COLO829 (cell line): ENCODE measurements at regions not wholly inside any gene's neighbourhood (a gene's known extent, or its start where the extent isn't known, plus 50 kb on each side); places are given as distances from the start of the nearest gene placed in this dataset.
"Not testable (repeated sequence)": the region's sequence is repeated elsewhere in the genome, so short reads cannot be mapped to it uniquely, and the experiment has no call there.

Experiments used
- DNase-seq: peaks from one replicate; pipeline ENCODE4 v3.0.0; 2012; ENCODE audit warnings: low spot score

DNA sequence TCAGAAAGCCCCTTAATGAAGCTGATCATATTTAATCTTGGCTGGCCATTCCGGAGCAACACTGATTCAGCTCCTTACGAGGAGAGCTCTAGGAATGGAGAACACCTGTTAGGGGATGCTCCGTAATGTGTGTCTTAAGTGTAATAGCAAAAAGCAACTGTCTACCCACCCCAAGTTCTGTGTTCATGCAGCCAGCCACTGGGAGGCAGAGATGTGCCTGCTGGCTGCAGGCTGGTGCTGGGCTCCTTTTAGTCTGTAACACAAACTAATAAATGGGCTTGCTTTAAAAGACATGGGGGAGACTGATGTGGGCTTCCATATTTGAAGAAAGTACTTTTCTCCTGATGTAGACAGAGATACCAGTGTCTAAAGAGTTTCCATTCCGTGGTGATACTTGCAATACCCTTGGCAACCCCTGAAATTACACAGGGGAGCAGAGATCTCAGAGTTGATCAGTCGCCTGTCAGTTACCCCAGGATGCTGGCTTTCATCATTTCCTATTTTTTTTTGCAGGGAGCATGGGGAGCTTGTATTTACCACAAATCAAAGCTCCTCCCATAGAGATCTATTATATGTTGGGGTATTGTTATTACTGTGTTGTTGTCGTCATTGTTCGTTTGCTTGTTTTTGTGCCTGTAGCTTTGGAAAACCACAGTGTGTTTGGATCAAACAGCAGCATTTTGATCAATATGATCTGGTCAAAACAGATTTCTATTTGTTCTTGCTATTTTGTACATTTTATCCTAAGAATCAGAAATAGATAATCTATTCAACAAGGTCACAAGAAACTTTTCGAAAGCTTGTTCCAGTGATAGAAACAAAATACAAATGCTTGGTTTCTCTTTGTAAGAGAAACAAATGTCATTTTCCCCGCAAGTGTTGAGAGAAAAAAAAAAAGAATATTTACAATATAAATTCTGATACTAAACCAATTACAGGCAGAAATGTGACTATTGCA is 65.8 kb downstream of the MTX3 start:
- DNase-seq: no peak

DNA sequence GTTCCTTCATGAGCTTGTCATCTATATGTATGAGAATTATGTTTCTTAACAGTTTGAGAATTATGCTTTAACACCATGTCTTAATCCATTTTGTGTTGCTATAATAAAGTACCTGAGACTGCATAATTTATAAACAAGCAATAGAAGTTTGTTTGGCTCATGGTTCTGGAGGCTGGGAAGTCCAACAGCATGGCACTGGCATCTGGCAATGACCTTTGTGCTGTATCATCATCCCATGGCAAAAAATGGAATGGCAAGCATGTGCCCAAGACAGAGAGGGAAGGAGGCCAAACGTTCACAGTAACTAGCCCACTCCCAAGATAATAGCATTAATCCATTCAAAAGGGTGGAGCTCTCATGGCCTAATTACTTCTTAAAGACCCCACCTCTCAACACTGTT is 67.6 kb downstream of the MTX3 start:
- no peak for DNase-seq

DNA sequence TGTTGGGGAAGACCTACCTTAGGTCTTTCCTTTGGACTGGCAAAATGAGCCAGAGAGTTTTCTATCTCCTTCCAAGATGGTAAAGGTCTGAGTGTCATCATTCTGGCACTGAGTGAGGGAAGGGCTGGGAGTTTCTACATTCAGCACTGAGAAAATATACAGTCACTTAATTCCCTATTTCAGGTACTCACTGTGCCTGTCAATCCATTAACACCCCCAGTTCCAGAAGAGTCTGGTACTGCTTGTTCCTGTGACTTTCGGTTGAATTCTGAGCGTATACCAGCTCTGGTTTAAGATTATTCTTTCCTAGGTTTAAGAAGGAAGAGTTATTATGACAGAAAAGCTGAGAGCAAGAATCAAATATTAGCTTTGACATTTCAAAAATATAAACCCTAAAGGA is 68.4 kb downstream of the MTX3 start:
- no peak for DNase-seq

DNA sequence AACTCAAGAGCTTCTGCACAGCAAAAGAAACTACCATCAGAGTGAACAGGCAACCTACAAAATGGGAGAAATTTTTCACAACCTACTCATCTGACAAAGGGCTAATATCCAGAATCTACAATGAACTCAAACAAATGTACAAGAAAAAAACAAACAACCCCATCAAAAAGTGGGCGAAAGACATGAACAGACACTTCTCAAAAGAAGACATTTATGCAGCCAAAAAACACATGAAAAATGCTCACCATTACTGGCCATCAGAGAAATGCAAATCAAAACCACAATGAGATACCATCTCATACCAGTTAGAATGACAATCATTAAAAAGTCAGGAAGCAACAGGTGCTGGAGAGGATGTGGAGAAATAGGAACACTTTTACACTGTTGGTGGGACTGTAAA is 83.6 kb downstream of the MTX3 start:
- not testable (repeated sequence) for DNase-seq

DNA sequence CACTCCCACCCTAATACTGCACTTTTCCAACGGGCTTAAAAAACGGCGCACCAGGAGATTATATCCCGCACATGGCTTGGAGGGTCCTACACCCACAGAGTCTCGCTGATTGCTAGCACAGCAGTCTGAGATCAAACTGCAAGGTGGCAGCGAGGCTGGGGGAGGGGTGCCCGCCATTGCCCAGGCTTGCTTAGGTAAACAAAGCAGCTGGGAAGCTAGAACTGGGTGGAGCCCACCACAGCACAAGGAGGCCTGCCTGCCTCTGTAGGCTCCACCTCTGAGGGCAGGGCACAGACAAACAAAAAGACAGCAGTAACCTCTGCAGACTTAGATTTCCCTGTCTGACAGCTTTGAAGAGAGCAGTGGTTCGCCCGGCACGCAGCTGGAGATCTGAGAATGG is 88.5 kb downstream of the MTX3 start:
- DNase-seq: not testable (repeated sequence)

DNA sequence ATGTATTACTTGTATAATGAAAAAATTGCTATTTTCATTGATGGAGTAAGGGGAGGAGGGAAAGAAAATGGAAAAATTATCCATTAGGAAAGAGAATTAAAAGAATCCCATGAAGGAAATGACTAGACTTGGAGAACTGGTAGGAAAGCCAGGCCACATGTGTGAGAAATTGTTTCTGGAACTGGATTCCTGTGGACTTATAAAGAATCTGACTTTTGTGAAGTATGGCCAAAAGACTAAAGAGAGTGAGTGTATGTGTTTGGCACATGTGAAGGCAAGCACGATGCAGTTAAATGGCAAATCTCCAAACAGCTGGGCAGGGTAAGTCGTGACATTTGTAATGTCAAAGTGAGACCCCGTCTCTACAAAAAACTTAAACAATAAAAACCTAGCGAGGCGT is 89.4 kb downstream of the MTX3 start:
- DNase-seq: no peak

DNA sequence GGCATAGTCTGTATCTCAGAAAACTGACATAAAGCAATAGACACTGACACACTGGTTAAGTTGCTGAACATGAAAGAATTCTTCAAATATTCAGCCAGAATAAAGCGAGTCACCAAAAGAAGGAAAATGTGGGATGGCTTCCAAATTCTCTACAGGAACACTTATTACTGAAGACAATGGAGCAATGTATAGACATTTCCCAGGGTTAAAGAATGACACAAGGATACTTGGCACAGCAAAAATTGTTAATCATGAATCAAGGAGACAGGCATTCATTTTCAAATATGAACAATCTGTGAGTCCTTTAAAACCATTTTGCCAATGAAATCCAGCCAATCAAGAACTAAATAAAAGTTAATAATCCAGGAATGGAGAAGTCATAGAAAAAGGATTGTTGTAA is 92.5 kb downstream of the MTX3 start:
- no peak for DNase-seq

DNA sequence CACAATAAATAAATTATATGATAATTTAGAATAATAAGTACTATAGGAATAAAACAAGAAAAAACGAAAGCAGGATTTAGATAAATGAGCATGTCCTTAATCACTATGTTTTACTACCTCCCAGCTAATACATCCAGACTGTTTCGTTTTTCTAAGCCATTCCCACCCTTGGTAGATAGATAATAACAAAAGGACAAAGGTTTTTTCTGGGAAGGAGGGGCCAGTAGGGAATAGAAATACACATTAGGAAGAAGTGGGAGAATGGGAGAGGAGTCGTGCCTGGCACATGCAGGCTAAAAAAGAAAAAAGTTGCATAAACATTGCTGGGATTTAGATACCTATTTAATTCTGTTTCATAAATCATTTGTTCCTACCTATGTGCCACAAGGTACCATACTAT is 97.1 kb downstream of the MTX3 start:
- DNase-seq: no peak

DNA sequence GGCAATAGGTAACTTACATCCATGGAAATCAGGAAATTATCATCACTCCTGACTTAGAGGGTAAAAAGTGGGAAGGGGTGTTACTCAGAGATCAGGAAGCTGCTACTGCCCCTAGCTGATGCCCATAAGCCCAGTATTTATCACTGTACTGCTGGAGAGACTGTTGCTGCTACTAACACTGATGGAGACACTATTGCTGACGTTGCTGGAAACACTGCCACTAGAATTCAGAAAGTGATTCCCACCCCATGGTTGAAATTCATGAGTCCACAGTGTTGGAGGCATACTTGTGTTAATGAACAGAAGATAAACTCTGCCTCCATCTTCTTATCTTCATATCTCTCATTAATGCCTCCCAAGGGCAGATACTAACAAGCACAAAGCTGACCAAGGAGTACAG is 97.6 kb downstream of the MTX3 start:
- no peak for DNase-seq

DNA sequence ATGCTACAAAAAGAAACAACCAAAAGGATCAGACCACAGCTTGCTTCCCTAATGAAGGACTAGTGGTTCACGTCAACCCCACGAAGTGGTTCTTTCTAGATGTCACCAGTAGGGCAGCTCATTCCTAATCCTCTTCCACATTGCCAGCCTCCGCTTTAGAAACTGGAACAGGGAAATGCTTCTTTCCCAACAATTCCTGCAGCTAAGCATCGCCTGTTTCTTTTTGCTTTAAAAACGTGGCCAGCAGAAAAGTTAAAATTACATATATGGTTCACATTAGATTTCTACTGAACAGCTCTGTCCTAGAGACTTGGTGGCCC is 100.2 kb downstream of the MTX3 start:
- no peak for DNase-seq

DNA sequence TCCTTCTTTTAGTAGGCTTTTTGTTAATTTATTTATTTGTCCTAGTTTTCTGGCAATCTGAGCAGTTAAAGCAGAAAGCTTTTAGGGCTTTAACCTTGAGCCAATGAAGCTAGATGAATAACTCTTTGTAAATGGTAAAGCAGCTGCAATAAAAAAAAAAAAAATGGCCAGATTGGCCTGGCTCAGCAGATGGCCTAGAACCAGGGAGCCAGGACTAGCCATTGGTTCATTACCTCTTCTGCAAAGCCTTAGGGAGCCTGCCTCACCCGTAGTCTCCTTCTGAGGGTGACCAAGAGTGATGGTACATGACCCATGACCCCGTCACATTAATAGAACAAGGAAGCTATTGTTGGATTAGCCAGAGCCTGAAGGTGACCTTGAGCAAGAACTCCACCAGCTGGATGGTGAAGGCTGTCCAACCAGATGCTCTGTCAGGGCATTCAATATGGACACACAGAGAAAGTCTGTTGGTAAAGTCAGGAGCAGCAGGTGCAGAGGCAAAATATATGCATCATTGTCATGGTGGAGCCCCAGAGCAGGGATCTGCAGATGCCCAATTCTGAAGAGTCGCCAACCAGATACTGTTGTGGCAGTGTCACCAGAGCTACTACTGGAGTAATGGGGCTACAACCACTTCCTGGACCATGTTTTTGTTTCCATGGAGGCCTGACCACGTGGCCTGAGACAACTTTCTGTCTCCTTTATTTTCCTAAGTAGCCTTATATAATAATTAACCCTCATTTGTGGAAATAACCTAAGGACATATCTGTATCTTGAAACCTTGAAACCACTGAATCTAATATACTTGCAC is 100.7 kb downstream of the MTX3 start:
- no peak for DNase-seq

DNA sequence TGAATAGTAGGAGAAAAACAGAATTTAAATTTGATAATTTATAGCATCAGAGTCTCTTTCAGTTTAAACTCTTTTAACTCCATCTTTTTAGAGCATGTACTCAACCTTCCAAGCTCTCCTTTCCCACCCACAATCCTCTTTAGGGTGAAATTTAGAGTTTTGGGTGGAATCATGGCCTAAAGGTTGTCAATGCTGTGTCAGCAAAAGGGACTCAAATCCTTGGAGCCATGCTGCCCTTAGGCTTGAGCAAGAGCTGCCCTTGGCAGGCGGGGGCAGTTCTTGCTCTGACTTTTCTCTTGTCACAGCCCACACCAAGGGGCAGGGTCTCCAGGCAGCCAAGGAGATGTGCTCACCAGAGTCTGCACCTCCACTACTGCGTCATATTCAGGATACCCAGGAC is 102.4 kb downstream of the MTX3 start:
- DNase-seq: no peak

DNA sequence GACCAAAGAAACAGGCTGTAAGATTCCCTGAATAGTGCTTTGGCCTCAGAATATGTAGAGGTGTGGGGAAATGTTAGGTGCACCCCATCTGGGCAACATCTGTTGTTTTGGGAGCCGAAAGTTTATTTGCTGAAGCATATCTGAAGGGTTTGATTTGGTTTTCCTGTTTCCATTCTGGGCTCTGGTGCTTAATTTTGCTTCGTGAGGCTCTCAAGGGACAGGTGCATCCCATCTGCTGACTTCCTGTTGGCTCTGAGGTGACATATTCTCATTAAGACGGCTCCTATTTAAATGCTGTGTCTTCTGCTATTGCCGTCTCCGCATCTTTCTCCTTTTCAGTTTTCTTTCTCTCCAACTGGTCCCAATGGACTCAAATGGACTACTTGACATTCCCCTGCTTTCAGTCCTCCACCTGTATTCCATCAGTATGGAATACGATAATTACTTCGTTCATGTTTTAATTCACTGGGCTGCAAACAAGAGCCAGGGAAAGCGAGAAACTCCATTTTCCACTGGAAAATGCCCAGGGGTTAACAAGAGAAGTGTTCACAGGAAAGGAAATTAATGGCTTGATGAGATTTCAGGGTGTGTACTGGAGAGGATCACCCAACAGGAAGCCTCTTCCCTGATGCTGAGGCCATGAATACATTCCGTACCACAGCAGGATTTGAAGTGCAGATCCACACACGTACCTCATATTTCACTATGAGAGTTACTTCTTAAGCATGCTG is 104.0 kb downstream of the MTX3 start:
- no peak for DNase-seq

DNA sequence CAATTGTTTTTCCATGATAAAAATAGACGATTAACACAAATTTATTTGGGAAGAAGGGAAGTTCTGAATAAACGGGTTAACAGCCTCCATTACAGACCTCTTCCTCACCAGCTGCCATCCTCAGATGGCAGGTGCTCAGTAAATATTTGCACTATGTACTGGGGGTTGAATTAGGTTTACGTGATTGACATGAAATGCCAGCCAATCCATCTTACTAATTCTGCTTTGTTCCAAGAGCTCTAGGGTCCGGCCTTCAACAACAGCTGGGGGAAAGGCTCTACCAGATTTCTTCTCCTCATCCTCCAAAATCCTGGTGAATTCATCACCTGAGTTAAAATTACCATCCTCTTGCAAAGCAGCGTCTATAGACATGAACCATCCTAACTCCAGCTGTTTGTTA is 104.6 kb downstream of the MTX3 start:
- DNase-seq: no peak

DNA sequence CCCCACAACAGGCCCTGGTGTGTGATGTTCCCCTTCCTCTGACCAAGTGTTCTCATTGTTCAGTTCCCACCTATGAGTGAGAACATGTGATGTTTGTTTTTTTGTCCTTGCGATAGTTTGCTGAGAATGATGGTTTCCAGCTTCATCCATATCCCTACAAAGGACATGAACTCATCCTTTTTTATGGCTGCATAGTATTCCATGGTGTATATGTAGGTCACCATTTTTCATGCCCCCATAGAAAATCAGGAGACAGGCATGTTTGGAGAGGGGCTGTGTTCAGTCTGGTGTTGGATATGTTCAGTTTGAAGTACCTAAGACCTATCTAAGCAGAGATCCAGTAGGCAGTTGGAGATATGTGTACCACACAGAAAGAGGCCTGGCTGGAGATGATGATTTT is 111.2 kb downstream of the MTX3 start:
- not testable (repeated sequence) for DNase-seq

DNA sequence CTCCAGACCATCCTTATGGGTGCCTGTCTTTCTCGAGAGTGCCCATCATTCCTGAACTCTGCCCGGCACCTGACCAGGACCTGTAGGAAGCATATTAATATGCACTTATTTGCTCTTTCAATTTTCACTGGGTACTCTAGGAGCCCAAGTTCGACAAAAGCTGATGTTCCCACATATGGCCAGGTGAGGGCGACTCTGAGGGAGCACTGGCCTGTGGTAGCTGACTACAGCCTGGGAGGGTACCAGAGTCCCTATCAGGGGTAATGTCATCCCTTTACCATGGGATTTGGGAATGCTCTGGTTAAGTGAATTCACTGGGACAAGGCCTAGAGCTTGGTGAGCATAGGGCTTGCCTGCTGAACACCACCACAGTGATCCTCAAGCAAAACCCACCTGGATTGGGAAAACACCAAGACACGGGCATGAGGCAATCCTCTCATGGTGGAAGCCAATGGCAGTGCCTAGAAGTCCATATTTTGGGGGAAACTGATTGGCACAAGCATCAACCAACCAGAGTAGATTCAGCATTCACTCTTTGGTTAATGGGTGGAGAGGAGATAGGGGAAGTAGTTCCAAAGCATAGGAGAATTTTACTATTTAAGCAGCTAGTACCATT is 112.2 kb downstream of the MTX3 start:
- peak; percentile 7 for DNase-seq

DNA sequence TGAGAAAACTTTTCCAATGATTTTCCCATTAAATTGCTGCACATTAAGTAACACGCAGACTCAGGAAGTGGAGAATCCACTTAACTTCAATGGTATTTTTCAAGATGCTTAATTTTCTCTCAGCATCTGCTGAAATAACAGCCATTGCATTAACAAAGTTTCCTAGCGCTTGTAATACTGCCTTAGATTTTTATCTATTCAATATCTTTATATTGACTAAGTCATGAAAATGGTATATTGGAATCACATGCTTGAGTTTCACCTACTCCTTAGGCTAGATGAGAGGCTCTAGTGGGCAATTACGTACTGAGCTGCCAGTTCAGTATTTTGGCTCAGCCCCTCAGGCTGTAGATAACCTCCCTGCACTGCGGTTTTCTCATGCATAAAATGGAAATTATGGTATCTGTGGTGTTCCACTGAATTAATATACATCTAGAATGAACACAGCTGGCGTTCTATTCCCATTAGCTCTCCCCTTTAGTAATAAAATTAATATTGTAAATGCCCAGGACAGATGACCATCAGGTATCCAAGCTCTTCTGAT is 112.9 kb downstream of the MTX3 start:
- no peak for DNase-seq

DNA sequence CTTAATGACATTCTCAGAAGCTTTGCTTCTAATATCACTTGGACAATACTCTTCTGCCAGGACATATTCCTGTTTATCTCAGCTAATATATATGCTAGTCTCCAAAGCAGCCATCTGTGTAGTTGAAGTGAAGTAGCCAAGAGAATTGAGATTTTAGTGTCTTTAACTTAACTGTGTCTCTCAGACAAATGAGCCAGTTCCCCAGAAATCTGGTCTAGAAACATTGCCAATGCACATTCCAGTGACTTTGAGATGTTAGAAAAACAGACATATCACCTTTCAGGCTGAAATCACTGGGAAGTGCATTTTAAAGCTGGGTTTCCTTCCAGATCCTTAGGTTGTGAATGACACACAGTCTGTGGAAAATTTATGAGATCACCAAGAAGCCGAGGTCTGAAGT is 114.6 kb downstream of the MTX3 start:
- DNase-seq: no peak

DNA sequence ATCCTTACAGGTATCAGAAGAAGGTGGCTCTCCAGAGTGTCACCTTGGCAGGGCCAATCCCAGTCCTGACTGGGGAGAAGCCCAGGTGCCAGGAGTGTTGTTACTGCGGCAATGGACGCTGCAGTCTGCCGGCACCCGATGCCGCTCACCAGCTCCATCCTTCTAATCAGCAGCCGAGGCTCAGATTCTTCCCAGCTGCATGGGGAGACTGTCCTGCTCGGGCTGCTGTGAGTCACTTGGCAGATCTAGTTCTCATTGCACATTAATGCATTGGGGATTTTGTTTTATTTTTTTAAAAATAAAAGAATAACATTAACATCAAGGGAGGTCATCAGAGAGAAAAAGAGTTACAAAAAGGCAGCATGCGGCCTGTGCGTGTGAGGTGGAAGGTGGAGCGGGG is 115.8 kb downstream of the MTX3 start:
- no peak for DNase-seq

DNA sequence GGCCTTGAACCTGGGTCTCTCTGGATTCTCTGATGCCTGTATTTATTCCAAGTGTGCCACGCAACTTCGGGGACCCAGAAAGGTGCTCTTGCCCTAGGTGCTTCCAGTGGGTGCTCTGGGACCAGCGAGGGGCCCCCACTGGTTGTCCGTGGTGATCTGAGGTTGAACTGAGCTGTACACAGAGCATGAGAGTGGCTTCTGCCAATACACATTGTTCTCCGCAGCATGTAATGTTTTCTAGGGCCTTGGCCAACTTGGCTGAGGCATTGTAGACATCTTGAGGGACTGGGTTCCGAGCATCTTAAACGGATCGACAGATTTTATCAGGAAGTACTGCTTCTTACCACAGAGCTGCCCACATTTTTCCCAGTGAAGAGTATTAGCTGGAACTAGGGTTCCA is 117.9 kb downstream of the MTX3 start:
- DNase-seq: no peak

DNA sequence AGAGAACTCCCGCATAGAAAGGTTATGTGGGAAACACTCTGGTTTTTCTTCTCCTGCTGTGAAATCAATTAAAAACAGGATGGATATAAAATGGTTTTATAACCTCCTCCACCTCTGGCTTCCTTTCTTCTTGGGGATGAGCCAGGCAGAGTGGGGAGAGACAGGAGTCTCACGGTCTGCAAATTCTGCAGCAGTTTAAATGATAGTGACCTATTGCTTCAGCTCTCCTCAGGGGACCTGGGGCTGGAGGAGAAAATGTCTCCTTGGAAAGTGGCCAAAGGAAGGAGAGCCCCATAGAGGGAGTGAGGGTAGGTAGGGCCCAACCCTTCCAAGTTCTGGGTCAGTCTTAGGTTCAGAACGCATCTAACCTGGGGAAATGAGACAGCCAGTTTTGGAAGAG is 118.8 kb downstream of the MTX3 start:
- DNase-seq: no peak
